ENCODE measurements at regions not wholly inside any gene's neighbourhood (a gene's known extent, or its start where the extent isn't known, plus 50 kb on each side); places are given as distances from the start of the nearest gene placed in this dataset.

- intact Hi-C loops (cut with DNase I): no loop called here
- no peak for DNase-seq
- no peak for TF ChIP-seq EP300 (IDR thresholded peaks at IDR 0.05)
- TF ChIP-seq CTCF (IDR thresholded peaks at IDR 0.05): no peak
- no peak for TF ChIP-seq POLR2AphosphoS5 (IDR thresholded peaks at IDR 0.05)
- no peak for TF ChIP-seq POLR2A (IDR thresholded peaks at IDR 0.05)
- no peaks in the 10 kb centered on the region for H3K27me3 ChIP-seq
- H3K9me3 ChIP-seq: peaks cover 0 to 4% (median 2%) of the 10 kb centered on the region in 4 donors
- H3K27ac ChIP-seq: no peak overlapping the region
- WGBS, 2 donors: 83 to 85% methylated on average over 3 of the region's 3 CpGs
- H3K36me3 ChIP-seq: no peaks in the 10 kb centered on the region
- no peaks in the 10 kb centered on the region for H3K4me1 ChIP-seq
- H3K4me3 ChIP-seq: no peak overlapping the region
Measured at GRCh38 chr7:69464035-69464434, 134.2 kb upstream of the AUTS2 start.

- intact Hi-C loops (cut with DNase I): no loop called here
- DNase-seq: no peak
- TF ChIP-seq CTCF (IDR thresholded peaks at IDR 0.05): no peak
- TF ChIP-seq POLR2AphosphoS5 (IDR thresholded peaks at IDR 0.05): no peak
- no peak for TF ChIP-seq POLR2A (IDR thresholded peaks at IDR 0.05)
- 87 to 91% methylated on average over 1 of the region's 1 CpG for WGBS, 2 donors
- H3K36me3 ChIP-seq: no peaks in the 10 kb centered on the region
- H3K9me3 ChIP-seq: peaks cover 0 to 10% (median 2%) of the 10 kb centered on the region in 4 donors
- H3K27ac ChIP-seq: no peak overlapping the region
- H3K27me3 ChIP-seq: no peaks in the 10 kb centered on the region
- H3K4me3 ChIP-seq: no peak overlapping the region
- no peaks in the 10 kb centered on the region for H3K4me1 ChIP-seq
Measured at GRCh38 chr7:69465262-69465661, 133.0 kb upstream of the AUTS2 start.

- no peak for DNase-seq
- WGBS, 2 donors: 80 to 82% methylated on average over 1 of the region's 1 CpG
- H3K4me1 ChIP-seq: no peaks in the 10 kb centered on the region
- no peak overlapping the region for H3K4me3 ChIP-seq
- intact Hi-C loops (cut with DNase I): no loop called here
- no peak for TF ChIP-seq CTCF (IDR thresholded peaks at IDR 0.05)
- TF ChIP-seq POLR2A (IDR thresholded peaks at IDR 0.05): no peak
- no peak for TF ChIP-seq POLR2AphosphoS5 (IDR thresholded peaks at IDR 0.05)
- no peak for TF ChIP-seq EP300 (IDR thresholded peaks at IDR 0.05)
- H3K27ac ChIP-seq: no peak overlapping the region
- no peaks in the 10 kb centered on the region for H3K36me3 ChIP-seq
- peaks cover 0 to 13% (median 2%) of the 10 kb centered on the region in 4 donors for H3K9me3 ChIP-seq
- no peaks in the 10 kb centered on the region for H3K27me3 ChIP-seq
Measured at GRCh38 chr7:69467826-69468225, 130.4 kb upstream of the AUTS2 start.

- TF ChIP-seq CTCF (IDR thresholded peaks at IDR 0.05) (no peak), EP300 (IDR thresholded peaks at IDR 0.05) (no peak), POLR2A (IDR thresholded peaks at IDR 0.05) (no peak), POLR2AphosphoS5 (IDR thresholded peaks at IDR 0.05) (no peak)
Measured at GRCh38 chr7:69476416-69476815, 121.9 kb upstream of the AUTS2 start.

GRCh38 chr7:69482676-69483075, 115.6 kb upstream of the AUTS2 start:
- H3K27ac ChIP-seq: no peak overlapping the region
- WGBS, 2 donors: 97 to 98% methylated on average over 18 of the region's 18 CpGs
- H3K4me1 ChIP-seq: no peaks in the 10 kb centered on the region
- intact Hi-C loops (cut with DNase I): no loop called here
- TF ChIP-seq EP300 (IDR thresholded peaks at IDR 0.05) (no peak), POLR2AphosphoS5 (IDR thresholded peaks at IDR 0.05) (no peak), CTCF (IDR thresholded peaks at IDR 0.05) (no peak), POLR2A (IDR thresholded peaks at IDR 0.05) (no peak)
- H3K36me3 ChIP-seq: no peaks in the 10 kb centered on the region
- no peaks in the 10 kb centered on the region for H3K27me3 ChIP-seq
- DNase-seq: no peak
- H3K4me3 ChIP-seq: no peak overlapping the region
- no peaks in the 10 kb centered on the region for H3K9me3 ChIP-seq

More at GRCh38 chr7:69476416-69476815, 121.9 kb upstream of the AUTS2 start:
- intact Hi-C loops (cut with DNase I): no loop called here
- H3K4me3 ChIP-seq: no peak overlapping the region
- H3K9me3 ChIP-seq: peaks cover 0 to 7% (median 0%) of the 10 kb centered on the region in 4 donors
- H3K36me3 ChIP-seq: no peaks in the 10 kb centered on the region
- DNase-seq: no peak
- no peaks in the 10 kb centered on the region for H3K4me1 ChIP-seq
- H3K27ac ChIP-seq: no peak overlapping the region
- H3K27me3 ChIP-seq: no peaks in the 10 kb centered on the region
- 86 to 87% methylated on average over 5 of the region's 5 CpGs for WGBS, 2 donors
